MM.1S (cell line): ENCODE measurements at regions not wholly inside any gene's neighbourhood (a gene's known extent, or its start where the extent isn't known, plus 50 kb on each side); places are given as distances from the start of the nearest gene placed in this dataset.

Experiments
- EZH2 ChIP-seq: fragments of 300-600 bp; sonication (generic); optimal IDR thresholded peaks from 2 replicates; pipeline ENCODE3; 2017; ENCODE audit warnings: low read depth, mild to moderate bottlenecking, antibody characterized with exemption, low read length, mixed read lengths
- EZH2phosphoT487 ChIP-seq: fragments of 300-600 bp; sonication (generic); IDR thresholded peaks from 2 replicates; pipeline ENCODE4 v1.6.1; 2018; ENCODE audit warnings: antibody characterized with exemption, low read length
- TF ChIP-seq, protein P1 (sequence below): fragments of 300-600 bp; sonication (generic); IDR thresholded peaks from 2 replicates; pipeline ENCODE4 v1.5.1; 2016; ENCODE audit warnings: antibody characterized with exemption, low read length, mixed read lengths

- TF ChIP-seq, protein P1, sequence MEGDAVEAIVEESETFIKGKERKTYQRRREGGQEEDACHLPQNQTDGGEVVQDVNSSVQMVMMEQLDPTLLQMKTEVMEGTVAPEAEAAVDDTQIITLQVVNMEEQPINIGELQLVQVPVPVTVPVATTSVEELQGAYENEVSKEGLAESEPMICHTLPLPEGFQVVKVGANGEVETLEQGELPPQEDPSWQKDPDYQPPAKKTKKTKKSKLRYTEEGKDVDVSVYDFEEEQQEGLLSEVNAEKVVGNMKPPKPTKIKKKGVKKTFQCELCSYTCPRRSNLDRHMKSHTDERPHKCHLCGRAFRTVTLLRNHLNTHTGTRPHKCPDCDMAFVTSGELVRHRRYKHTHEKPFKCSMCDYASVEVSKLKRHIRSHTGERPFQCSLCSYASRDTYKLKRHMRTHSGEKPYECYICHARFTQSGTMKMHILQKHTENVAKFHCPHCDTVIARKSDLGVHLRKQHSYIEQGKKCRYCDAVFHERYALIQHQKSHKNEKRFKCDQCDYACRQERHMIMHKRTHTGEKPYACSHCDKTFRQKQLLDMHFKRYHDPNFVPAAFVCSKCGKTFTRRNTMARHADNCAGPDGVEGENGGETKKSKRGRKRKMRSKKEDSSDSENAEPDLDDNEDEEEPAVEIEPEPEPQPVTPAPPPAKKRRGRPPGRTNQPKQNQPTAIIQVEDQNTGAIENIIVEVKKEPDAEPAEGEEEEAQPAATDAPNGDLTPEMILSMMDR = no peak
- TF ChIP-seq EZH2phosphoT487 = no peak
- TF ChIP-seq EZH2 = no peak
Observed at GRCh38 chr6:169861431-169862042, 110.1 kb downstream of the ERMARD start.
